HuH-7 (cell line): ENCODE measurements at regions not wholly inside any gene's neighbourhood (a gene's known extent, or its start where the extent isn't known, plus 50 kb on each side); places are given as distances from the start of the nearest gene placed in this dataset.
"Not testable (repeated sequence)": the region's sequence is repeated elsewhere in the genome, so short reads cannot be mapped to it uniquely, and the experiment has no call there.

ENCODE experiments used
- DNase-seq: peaks from one replicate; pipeline ENCODE4 v3.0.0; 2011; ENCODE audit warnings: low spot score

GRCh38 chr3:144822671-144823070 lies 851.0 kb downstream of the DIPK2A start:
- DNase-seq = no peak

- DNase-seq = no peak
Measured at GRCh38 chr3:144831955-144832716, 860.5 kb downstream of the DIPK2A start.

- DNase-seq = no peak
Measured at GRCh38 chr3:144839991-144840390, 868.4 kb downstream of the DIPK2A start.

GRCh38 chr3:144840866-144841265 lies 869.2 kb downstream of the DIPK2A start:
- no peak for DNase-seq

GRCh38 chr3:144843099-144843498 lies 871.5 kb downstream of the DIPK2A start:
- no peak for DNase-seq

- no peak for DNase-seq
Measured at GRCh38 chr3:144852999-144853398, 881.4 kb downstream of the DIPK2A start.

GRCh38 chr3:144854020-144854419 lies 882.4 kb downstream of the DIPK2A start:
- not testable (repeated sequence) for DNase-seq

GRCh38 chr3:144859161-144859560 lies 887.5 kb downstream of the DIPK2A start:
- DNase-seq = no peak

- no peak for DNase-seq
Measured at GRCh38 chr3:144864646-144865045, 893.0 kb downstream of the DIPK2A start.

GRCh38 chr3:144865948-144866347 lies 894.3 kb downstream of the DIPK2A start:
- DNase-seq = no peak

GRCh38 chr3:144866476-144866875 lies 894.9 kb downstream of the DIPK2A start:
- no peak for DNase-seq

- no peak for DNase-seq
Measured at GRCh38 chr3:144868506-144868905, 896.9 kb downstream of the DIPK2A start.

- DNase-seq = no peak
Measured at GRCh38 chr3:144873066-144873465, 901.4 kb downstream of the DIPK2A start.

GRCh38 chr3:144875211-144875610 lies 903.6 kb downstream of the DIPK2A start:
- no peak for DNase-seq

- no peak for DNase-seq
Measured at GRCh38 chr3:144877356-144877755, 905.7 kb downstream of the DIPK2A start.

GRCh38 chr3:144879701-144880100 lies 908.1 kb downstream of the DIPK2A start:
- DNase-seq = no peak

- no peak for DNase-seq
Measured at GRCh38 chr3:144893980-144894379, 922.4 kb downstream of the DIPK2A start.

- no peak for DNase-seq
Measured at GRCh38 chr3:144894576-144894975, 923.0 kb downstream of the DIPK2A start.

GRCh38 chr3:144900366-144900765 lies 928.7 kb downstream of the DIPK2A start:
- DNase-seq = no peak

- not testable (repeated sequence) for DNase-seq
Measured at GRCh38 chr3:144907581-144907980, 936.0 kb downstream of the DIPK2A start.

GRCh38 chr3:144912968-144913367 lies 941.3 kb downstream of the DIPK2A start:
- DNase-seq = no peak

- no peak for DNase-seq
Measured at GRCh38 chr3:144915202-144915601, 943.6 kb downstream of the DIPK2A start.

GRCh38 chr3:144921710-144922109 lies 950.1 kb downstream of the DIPK2A start:
- no peak for DNase-seq
